NCI-H187 treated with DMSO at 0.1 percent for 48 hours (cell line): ENCODE measurements at regions not wholly inside any gene's neighbourhood (a gene's known extent, or its start where the extent isn't known, plus 50 kb on each side); places are given as distances from the start of the nearest gene placed in this dataset.

ENCODE experiments used
- DNase-seq: peaks from one replicate; lab custom pipeline; 2025; lab: John Stamatoyannopoulos, UW

- no peak for DNase-seq
Measured at GRCh38 chr6:104321301-104321700, 538.4 kb downstream of the HACE1 start.

- no peak for DNase-seq
Measured at GRCh38 chr6:104320896-104321295, 538.8 kb downstream of the HACE1 start.

- no peak for DNase-seq
Measured at GRCh38 chr6:104312851-104313250, 546.9 kb downstream of the HACE1 start.

GRCh38 chr6:104306211-104306610 is 553.5 kb downstream of the HACE1 start:
- DNase-seq, result no peak

GRCh38 chr6:104305206-104305605 is 554.5 kb downstream of the HACE1 start:
- DNase-seq, result no peak

GRCh38 chr6:104301951-104302350 is 557.8 kb downstream of the HACE1 start:
- no peak for DNase-seq

GRCh38 chr6:104286641-104287040 is 573.1 kb downstream of the HACE1 start:
- DNase-seq, result no peak

- no peak for DNase-seq
Measured at GRCh38 chr6:104284872-104285271, 574.8 kb downstream of the HACE1 start.

GRCh38 chr6:104282581-104282980 is 577.1 kb downstream of the HACE1 start:
- no peak for DNase-seq

GRCh38 chr6:104281370-104281769 is 578.3 kb downstream of the HACE1 start:
- no peak for DNase-seq

GRCh38 chr6:104268389-104268788 is 591.3 kb downstream of the HACE1 start:
- DNase-seq, result no peak

GRCh38 chr6:104266922-104267321 is 592.8 kb downstream of the HACE1 start:
- no peak for DNase-seq

- DNase-seq, result peak; percentile 51
Measured at GRCh38 chr6:104256646-104257045, 603.1 kb downstream of the HACE1 start.

- no peak for DNase-seq
Measured at GRCh38 chr6:104253236-104253635, 606.5 kb downstream of the HACE1 start.

GRCh38 chr6:104252276-104252675 is 607.4 kb downstream of the HACE1 start:
- DNase-seq, result no peak

- DNase-seq, result no peak
Measured at GRCh38 chr6:104251651-104252050, 608.1 kb downstream of the HACE1 start.

GRCh38 chr6:104240865-104241264 is 618.9 kb downstream of the HACE1 start:
- DNase-seq, result no peak

GRCh38 chr6:104239971-104240370 is 619.7 kb downstream of the HACE1 start:
- no peak for DNase-seq

GRCh38 chr6:104229057-104229456 is 630.7 kb downstream of the HACE1 start:
- peak; percentile 63 for DNase-seq

GRCh38 chr6:104227508-104227907 is 632.2 kb downstream of the HACE1 start:
- DNase-seq, result no peak

- no peak for DNase-seq
Measured at GRCh38 chr6:104226790-104227446, 632.8 kb downstream of the HACE1 start.

GRCh38 chr6:104218116-104218515 is 641.6 kb downstream of the HACE1 start:
- DNase-seq, result no peak

- no peak for DNase-seq
Measured at GRCh38 chr6:104214901-104215300, 644.8 kb downstream of the HACE1 start.

GRCh38 chr6:104212977-104213668 is 646.6 kb downstream of the HACE1 start:
- DNase-seq, result no peak
